MCF 10A (cell line): ENCODE measurements at regions not wholly inside any gene's neighbourhood (a gene's known extent, or its start where the extent isn't known, plus 50 kb on each side); places are given as distances from the start of the nearest gene placed in this dataset.
"Not testable (repeated sequence)": the region's sequence is repeated elsewhere in the genome, so short reads cannot be mapped to it uniquely, and the experiment has no call there.

ENCODE experiments used
- BruUV-seq: library from RNA; stranded (reverse); fragments of 400-500 nt; replicated peaks from 2 replicates; lab custom pipeline; 2021; lab: Mats Ljungman, UMichigan
- CTCF ChIA-PET: fragments of 300-600 bp; sonication (Branson Sonifier 250); formaldehyde crosslinking; extraction: SDS; loops from one replicate; lab custom pipeline; 2021; ENCODE audit warnings: antibody characterized with exemption, inconsistent platforms; lab: Yijun Ruan, JAX
- POLR2A ChIA-PET: fragments of 300-600, 350-650 bp; sonication (Branson Sonifier 250); formaldehyde crosslinking; extraction: SDS; loops from one replicate; lab custom pipeline; 2020; ENCODE audit warnings: antibody characterized with exemption, inconsistent platforms; lab: Yijun Ruan, JAX
- DNase-seq: peaks from one replicate; pipeline ENCODE4 v3.0.0-alpha.2; 2018; ENCODE audit not compliant: unreplicated experiment
- H3K27ac Mint-ChIP-seq: one replicate; pipeline ENCODE4 v1.8.0; 2022; ENCODE audit warnings: mild to moderate bottlenecking, low read depth, mixed read lengths; ENCODE audit not compliant: unreplicated experiment
- H3K27me3 Mint-ChIP-seq: one replicate; pipeline ENCODE4 v1.8.0; 2022; ENCODE audit warnings: mixed read lengths; ENCODE audit not compliant: insufficient read depth, unreplicated experiment
- H3K36me3 Mint-ChIP-seq: one replicate; pipeline ENCODE4 v1.8.0; 2022; ENCODE audit warnings: mild to moderate bottlenecking, moderate library complexity, mixed read lengths; ENCODE audit not compliant: insufficient read depth, unreplicated experiment
- H3K4me1 Mint-ChIP-seq: one replicate; pipeline ENCODE4 v1.8.0; 2022; ENCODE audit warnings: mixed read lengths; ENCODE audit not compliant: insufficient read depth, unreplicated experiment
- H3K4me3 Mint-ChIP-seq: one replicate; pipeline ENCODE4 v1.8.0; 2022; ENCODE audit warnings: mild to moderate bottlenecking, moderate library complexity, mixed read lengths; ENCODE audit not compliant: unreplicated experiment
- H3K9me3 Mint-ChIP-seq: one replicate; pipeline ENCODE4 v1.8.0; 2022; ENCODE audit warnings: mixed read lengths; ENCODE audit not compliant: unreplicated experiment
- CTCF ChIP-seq: fragments of 200-600 bp; IDR thresholded peaks from one replicate; pipeline ENCODE4 v1.8.0; 2022; ENCODE audit warnings: antibody characterized with exemption, mild to moderate bottlenecking; ENCODE audit not compliant: unreplicated experiment
- intact Hi-C: fragments of 100-400 bp; cut with micrococcal nuclease; formaldehyde crosslinking; loops from 2 replicates; pipeline ENCODE4 v1.14.1; 2022

GRCh38 chr10:117626228-117626627 lies 83.7 kb downstream of the EMX2 start:
- no peaks in the 10 kb centered on the region for H3K36me3 Mint-ChIP-seq

GRCh38 chr10:117627561-117627960 lies 85.0 kb downstream of the EMX2 start:
- no peaks in the 10 kb centered on the region for H3K9me3 Mint-ChIP-seq
- H3K36me3 Mint-ChIP-seq, result no peaks in the 10 kb centered on the region
- no peak overlapping the region for H3K27ac Mint-ChIP-seq
- no peak for TF ChIP-seq CTCF
- POLR2A ChIA-PET, result no interaction called here
- no peak overlapping the region for H3K4me3 Mint-ChIP-seq
- intact Hi-C loops, result no loop called here
- no peaks in the 10 kb centered on the region for H3K4me1 Mint-ChIP-seq
- no TSS peak for BruUV-seq
- CTCF ChIA-PET, result interaction anchor here (0.5 to 0.7 kb wide), 2 partner anchors 479 to 1102 kb away, joined by 3 to 4 read pairs; no protein-coding TSS in a partner anchor
- DNase-seq, result no peak
- no peaks in the 10 kb centered on the region for H3K27me3 Mint-ChIP-seq

More at GRCh38 chr10:117626228-117626627, 83.7 kb downstream of the EMX2 start:
- intact Hi-C loops, result no loop called here
- peaks cover 11% of the 10 kb centered on the region for H3K27me3 Mint-ChIP-seq
- no peaks in the 10 kb centered on the region for H3K9me3 Mint-ChIP-seq
- ChIA-PET POLR2A (no interaction called here), CTCF (no interaction called here)
- no peaks in the 10 kb centered on the region for H3K4me1 Mint-ChIP-seq
- no peak for DNase-seq
- no peak overlapping the region for H3K27ac Mint-ChIP-seq
- TF ChIP-seq CTCF, result no peak
- no TSS peak for BruUV-seq
- H3K4me3 Mint-ChIP-seq, result no peak overlapping the region

DNA sequence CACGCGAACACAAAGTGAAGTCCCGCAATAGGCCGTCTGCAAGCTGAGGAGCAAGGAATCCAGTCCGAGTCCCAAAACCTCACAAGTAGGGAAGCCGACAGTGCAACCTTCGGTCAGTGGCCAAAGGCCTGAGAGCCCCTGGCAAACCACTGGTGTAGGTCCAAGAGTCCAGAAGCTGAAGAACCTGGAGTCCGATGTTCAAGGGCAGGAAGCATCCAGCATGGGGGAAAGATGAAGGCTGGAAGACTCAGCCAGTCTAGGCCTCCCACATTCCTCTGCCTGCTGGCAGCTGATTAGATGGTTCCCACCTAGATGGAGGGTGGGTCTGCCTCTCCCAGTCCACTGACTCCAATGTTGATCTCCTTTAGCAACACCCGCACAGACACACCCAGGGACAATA lies 87.2 kb downstream of the EMX2 start:
- H3K4me1 Mint-ChIP-seq, CTCF ChIA-PET, BruUV-seq, POLR2A ChIA-PET, H3K9me3 Mint-ChIP-seq, H3K27me3 Mint-ChIP-seq, H3K36me3 Mint-ChIP-seq, DNase-seq, intact Hi-C loops, H3K27ac Mint-ChIP-seq, H3K4me3 Mint-ChIP-seq: not testable (repeated sequence)

DNA sequence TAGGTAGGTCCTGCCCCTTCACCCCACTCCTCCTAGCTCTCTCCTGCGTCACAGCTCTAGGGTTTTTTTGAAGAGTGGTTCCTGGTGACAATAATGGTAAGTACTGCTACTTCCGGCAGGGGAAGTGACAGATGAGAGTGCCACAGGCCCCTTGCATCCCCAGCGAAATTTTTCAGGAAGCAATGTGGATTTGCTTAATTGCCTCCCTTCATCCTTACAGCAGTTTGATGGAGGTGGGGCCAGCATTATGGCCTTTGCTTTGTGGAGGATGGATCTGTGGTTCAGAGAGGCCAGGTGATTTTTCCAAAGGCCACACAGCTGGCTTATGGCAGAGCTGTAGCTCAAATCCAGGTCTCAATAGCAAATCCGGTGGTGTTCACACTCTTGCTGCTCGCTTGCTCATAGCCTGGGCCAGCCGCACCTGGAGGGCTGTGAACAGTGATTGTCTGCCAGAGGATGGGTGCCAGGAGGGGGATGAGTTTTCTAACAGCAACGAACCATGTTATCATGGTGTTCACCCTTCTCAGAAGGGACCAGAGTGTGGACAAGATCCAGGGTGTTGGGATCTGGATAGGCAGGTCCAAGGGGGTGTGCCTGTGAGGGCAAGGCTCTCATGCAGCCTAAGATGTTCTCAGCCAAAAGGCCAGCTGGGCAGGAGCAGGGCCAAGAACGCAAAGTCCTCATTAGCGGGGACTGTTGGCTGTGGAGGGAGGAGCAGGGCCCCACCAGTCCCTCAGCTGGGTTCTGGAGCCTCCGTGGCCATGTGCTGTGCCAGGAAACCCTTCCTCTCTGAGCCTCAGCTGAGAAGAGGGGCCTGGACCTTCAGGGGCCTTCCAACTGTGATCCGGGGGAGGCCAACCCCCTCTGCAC lies 89.0 kb downstream of the EMX2 start:
- intact Hi-C loops, result no loop called here
- no peak for DNase-seq
- no peak overlapping the region for H3K4me3 Mint-ChIP-seq
- TF ChIP-seq CTCF, result no peak
- no TSS peak for BruUV-seq
- ChIA-PET CTCF (no interaction called here), POLR2A (no interaction called here)
- H3K27ac Mint-ChIP-seq, result no peak overlapping the region
- no peaks in the 10 kb centered on the region for H3K9me3 Mint-ChIP-seq
- H3K4me1 Mint-ChIP-seq, result no peaks in the 10 kb centered on the region
- H3K27me3 Mint-ChIP-seq, result no peaks in the 10 kb centered on the region
- no peaks in the 10 kb centered on the region for H3K36me3 Mint-ChIP-seq
